Mesothelial cell of epicardium (in vitro differentiated cells): ENCODE measurements at regions not wholly inside any gene's neighbourhood (a gene's known extent, or its start where the extent isn't known, plus 50 kb on each side); places are given as distances from the start of the nearest gene placed in this dataset.

Experiments used
- DNase-seq, 2 experiments: peaks; one replicate each; pipeline ENCODE4 v3.0.0; 2021; ENCODE audit warnings: low spot score in 2 of 2; ENCODE audit not compliant: unreplicated experiment in 2 of 2
- H3K27ac Mint-ChIP-seq: 2 replicates; pipeline ENCODE4 v1.8.0; 2021; ENCODE audit warnings: mixed read lengths
- H3K27me3 Mint-ChIP-seq: 2 replicates; pipeline ENCODE4 v1.8.0; 2021; ENCODE audit warnings: low read depth, mixed read lengths
- H3K36me3 Mint-ChIP-seq: 2 replicates; pipeline ENCODE4 v1.8.0; 2021; ENCODE audit warnings: mixed read lengths
- H3K4me1 Mint-ChIP-seq: 2 replicates; pipeline ENCODE4 v1.8.0; 2021; ENCODE audit warnings: mixed read lengths
- H3K4me3 Mint-ChIP-seq: 2 replicates; pipeline ENCODE4 v1.8.0; 2021; ENCODE audit warnings: mild to moderate bottlenecking, moderate library complexity, mixed read lengths
- H3K9me3 Mint-ChIP-seq: 2 replicates; pipeline ENCODE4 v1.8.0; 2021; ENCODE audit warnings: mixed read lengths
- TF ChIP-seq, protein P1 (sequence below): fragments of 200-600 bp; sonication (generic); IDR thresholded peaks from one replicate; pipeline ENCODE4 v1.5.0; 2021; ENCODE audit warnings: antibody characterized with exemption; ENCODE audit not compliant: unreplicated experiment

DNA sequence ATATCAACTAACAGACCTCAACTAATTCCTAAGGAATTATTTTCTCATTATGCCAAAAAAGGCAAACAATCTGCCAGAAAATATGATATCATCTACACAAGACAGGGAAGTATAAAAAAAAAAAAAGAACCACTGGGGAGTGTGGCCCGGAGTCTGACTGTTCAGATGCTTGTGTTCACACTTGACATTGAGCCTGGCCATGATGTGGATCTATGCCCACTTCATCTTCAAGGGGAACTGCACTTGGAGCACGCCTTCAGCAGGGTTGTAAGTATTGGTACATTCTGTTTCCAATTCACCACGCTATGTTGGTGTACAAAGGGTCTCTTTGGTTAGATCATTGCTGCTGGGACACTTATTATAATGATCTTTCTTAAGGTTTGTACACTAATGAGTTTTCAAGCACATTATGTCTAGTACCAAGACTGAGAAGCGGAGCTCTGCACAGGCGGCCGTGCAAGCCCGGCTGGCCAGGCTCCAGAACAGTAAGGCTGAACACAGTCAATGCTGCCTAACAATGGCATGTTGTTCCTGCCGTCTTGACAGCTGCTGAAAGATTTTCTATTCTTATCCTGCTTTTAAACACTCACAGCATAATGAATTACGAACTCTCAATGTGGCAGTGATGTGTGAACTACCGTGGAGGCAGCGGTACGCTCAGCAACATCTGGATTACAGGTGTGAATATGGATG lies 788.4 kb upstream of the SOX11 start:
- Mint-ChIP-seq H3K27ac (no peak overlapping the region), H3K9me3 (no peaks in the 10 kb centered on the region), H3K4me3 (no peak overlapping the region), H3K36me3 (no peaks in the 10 kb centered on the region), H3K4me1 (peaks cover 28% of the 10 kb centered on the region), H3K27me3 (no peaks in the 10 kb centered on the region)
- TF ChIP-seq, protein P1, sequence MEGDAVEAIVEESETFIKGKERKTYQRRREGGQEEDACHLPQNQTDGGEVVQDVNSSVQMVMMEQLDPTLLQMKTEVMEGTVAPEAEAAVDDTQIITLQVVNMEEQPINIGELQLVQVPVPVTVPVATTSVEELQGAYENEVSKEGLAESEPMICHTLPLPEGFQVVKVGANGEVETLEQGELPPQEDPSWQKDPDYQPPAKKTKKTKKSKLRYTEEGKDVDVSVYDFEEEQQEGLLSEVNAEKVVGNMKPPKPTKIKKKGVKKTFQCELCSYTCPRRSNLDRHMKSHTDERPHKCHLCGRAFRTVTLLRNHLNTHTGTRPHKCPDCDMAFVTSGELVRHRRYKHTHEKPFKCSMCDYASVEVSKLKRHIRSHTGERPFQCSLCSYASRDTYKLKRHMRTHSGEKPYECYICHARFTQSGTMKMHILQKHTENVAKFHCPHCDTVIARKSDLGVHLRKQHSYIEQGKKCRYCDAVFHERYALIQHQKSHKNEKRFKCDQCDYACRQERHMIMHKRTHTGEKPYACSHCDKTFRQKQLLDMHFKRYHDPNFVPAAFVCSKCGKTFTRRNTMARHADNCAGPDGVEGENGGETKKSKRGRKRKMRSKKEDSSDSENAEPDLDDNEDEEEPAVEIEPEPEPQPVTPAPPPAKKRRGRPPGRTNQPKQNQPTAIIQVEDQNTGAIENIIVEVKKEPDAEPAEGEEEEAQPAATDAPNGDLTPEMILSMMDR, result no peak
- no peak for DNase-seq

DNA sequence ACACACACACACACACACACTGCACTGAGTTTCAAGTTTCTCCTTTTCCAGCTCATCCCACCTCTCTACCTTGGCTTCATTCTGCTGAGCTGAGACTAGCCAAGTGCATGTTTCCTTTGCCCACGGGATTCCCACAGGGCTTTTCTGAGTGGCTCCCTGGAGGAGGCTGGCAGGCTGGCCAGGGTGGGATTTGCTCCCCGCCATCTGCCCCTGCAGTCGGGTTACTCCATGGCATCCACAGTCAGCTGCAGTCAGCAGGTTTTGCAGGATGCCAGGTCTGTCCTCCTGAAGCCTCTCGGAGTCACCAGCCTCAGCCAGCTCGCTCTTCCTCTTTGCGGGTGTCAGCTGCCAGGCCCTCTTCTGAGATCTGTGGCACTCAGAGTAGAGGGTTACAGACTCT lies 783.7 kb upstream of the SOX11 start:
- TF ChIP-seq, protein P1, result no peak
- H3K27ac Mint-ChIP-seq, result no peak overlapping the region
- H3K9me3 Mint-ChIP-seq, result peaks cover 4% of the 10 kb centered on the region
- H3K4me3 Mint-ChIP-seq, result no peak overlapping the region
- peaks cover 14% of the 10 kb centered on the region for H3K4me1 Mint-ChIP-seq
- H3K36me3 Mint-ChIP-seq, result no peaks in the 10 kb centered on the region
- no peaks in the 10 kb centered on the region for H3K27me3 Mint-ChIP-seq
- DNase-seq, result no peak

DNA sequence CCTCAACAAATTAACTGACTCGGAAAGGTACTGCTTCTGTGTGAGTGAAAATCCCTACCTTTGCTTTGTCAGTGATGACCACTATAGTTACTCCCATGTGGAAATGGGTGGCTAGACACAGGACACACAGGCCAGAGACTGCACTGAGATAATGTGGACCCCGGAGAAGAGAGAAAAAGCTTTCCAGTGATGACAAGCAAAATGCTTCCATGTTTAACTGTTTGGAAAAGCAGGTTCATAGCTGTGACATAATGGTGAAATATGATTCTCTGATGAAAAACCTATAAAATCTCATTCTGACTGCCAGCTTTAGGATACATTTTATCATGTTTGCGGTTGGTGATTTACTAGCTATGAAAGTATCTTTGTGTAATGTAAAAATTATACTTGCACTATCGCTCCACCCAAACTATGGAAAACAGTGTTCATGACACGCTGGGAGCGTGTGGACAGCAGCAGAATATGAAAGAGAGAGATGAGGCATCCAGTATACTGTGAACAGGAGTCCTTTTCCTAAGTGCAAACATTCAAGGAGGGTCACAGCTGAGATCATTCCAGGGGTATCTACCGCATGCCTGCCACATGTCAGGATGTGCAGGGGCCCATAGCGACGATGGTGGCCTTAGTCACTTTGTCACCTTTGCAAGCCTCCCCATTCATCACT lies 782.7 kb upstream of the SOX11 start:
- Mint-ChIP-seq H3K36me3 (no peaks in the 10 kb centered on the region), H3K27ac (no peak overlapping the region), H3K9me3 (peaks cover 4% of the 10 kb centered on the region), H3K4me1 (peaks cover 11% of the 10 kb centered on the region), H3K27me3 (no peaks in the 10 kb centered on the region), H3K4me3 (no peak overlapping the region)
- no peak for DNase-seq
- TF ChIP-seq, protein P1, result no peak

DNA sequence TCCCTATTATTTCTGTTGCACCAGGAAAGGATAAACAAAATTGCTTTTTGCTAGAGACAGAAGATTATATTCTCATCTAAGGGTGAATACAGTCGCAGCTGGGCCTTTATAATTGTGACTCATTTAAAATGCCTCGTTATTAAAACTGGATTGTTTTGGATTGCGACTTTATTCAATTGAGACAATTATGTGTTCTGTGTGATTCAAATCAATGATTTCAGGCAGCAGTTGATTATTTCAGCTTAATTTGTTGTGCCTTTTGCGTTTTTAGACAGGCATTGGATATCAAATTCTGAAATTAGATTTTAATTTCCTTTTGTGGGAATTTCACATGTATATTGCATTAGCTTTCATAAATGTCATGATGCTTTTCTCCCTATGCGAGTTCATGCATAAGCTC lies 778.1 kb upstream of the SOX11 start:
- no peak overlapping the region for H3K27ac Mint-ChIP-seq
- no peaks in the 10 kb centered on the region for H3K27me3 Mint-ChIP-seq
- H3K9me3 Mint-ChIP-seq, result peaks cover 4% of the 10 kb centered on the region
- peaks cover 24% of the 10 kb centered on the region for H3K4me1 Mint-ChIP-seq
- TF ChIP-seq, protein P1, result no peak
- H3K36me3 Mint-ChIP-seq, result no peaks in the 10 kb centered on the region
- H3K4me3 Mint-ChIP-seq, result no peak overlapping the region
- no peak for DNase-seq

DNA sequence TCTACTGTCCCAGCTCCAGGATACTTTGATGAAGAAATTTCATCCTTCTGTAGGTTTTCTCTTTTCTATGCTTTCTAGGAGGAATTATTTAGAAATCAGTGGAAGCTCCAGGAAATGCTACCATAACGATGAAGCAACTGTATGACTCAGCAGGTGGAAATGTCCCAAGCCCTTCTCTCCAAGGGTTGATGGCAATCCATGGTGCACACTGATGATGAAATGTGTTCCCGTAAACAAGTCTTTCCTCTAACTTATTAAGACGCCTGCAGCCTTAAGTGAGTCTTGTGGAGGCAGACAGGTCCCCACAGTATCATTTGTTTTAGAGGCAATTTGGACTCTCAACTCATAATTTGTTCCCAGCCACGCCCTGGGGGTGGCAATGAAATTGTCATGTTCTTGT lies 777.6 kb upstream of the SOX11 start:
- DNase-seq, result no peak
- H3K27ac Mint-ChIP-seq, result no peak overlapping the region
- no peaks in the 10 kb centered on the region for H3K36me3 Mint-ChIP-seq

More for the DNA sequence above, 777.6 kb upstream of the SOX11 start:
- H3K4me3 Mint-ChIP-seq, result no peak overlapping the region
- no peaks in the 10 kb centered on the region for H3K27me3 Mint-ChIP-seq
- H3K9me3 Mint-ChIP-seq, result peaks cover 4% of the 10 kb centered on the region
- H3K4me1 Mint-ChIP-seq, result peaks cover 20% of the 10 kb centered on the region
- TF ChIP-seq, protein P1, result no peak
